Lower leg skin (tissue), 4 donors: ENCODE measurements at regions not wholly inside any gene's neighbourhood (a gene's known extent, or its start where the extent isn't known, plus 50 kb on each side); places are given as distances from the start of the nearest gene placed in this dataset.

ENCODE experiments used
- DNase-seq, 2 donors: peaks; one replicate each; pipeline ENCODE4 v3.0.0-alpha.2; 2019; ENCODE audit warnings: low spot score in 2 of 2
- H3K4me3 ChIP-seq: fragments of 200-600 bp; sonication (generic); 2 replicates; pipeline ENCODE4 v1.5.1; 2017; ENCODE audit warnings: mild to moderate bottlenecking, low read depth; ENCODE audit not compliant: poor library complexity, severe bottlenecking
- POLR2A ChIP-seq, 2 donors: fragments of 450-650 bp; IDR thresholded peaks; one replicate each; pipeline ENCODE4 v1.6.1; 2016 to 2017; ENCODE audit warnings: antibody characterized with exemption in 2 of 2, mild to moderate bottlenecking in 1 of 2, moderate library complexity in 1 of 2
- WGBS, 2 donors: methylation state at CpG; one replicate each; pipeline ENCODE4 v1.1.5; 2018; 5-methylcytosine and 5-hydroxymethylcytosine counted together
- intact Hi-C: fragments of 100-400 bp; cut with DNase I; formaldehyde crosslinking; loops from one replicate; pipeline ENCODE4 v1.15.0; 2023; ENCODE audit warnings: low total_unique reads
- TF ChIP-seq, protein P1 (sequence below), 3 donors: fragments of 450-650 bp; IDR thresholded peaks; one replicate each; pipeline ENCODE4 v1.5.1; 2016; ENCODE audit warnings: antibody characterized with exemption in 3 of 3, mild to moderate bottlenecking in 3 of 3, moderate library complexity in 2 of 3

- no peak overlapping the region for H3K4me3 ChIP-seq
- DNase-seq, result no peak
- intact Hi-C loops, result no loop called here
- TF ChIP-seq POLR2A (IDR thresholded peaks at IDR 0.05), result no peak
- TF ChIP-seq, protein P1, sequence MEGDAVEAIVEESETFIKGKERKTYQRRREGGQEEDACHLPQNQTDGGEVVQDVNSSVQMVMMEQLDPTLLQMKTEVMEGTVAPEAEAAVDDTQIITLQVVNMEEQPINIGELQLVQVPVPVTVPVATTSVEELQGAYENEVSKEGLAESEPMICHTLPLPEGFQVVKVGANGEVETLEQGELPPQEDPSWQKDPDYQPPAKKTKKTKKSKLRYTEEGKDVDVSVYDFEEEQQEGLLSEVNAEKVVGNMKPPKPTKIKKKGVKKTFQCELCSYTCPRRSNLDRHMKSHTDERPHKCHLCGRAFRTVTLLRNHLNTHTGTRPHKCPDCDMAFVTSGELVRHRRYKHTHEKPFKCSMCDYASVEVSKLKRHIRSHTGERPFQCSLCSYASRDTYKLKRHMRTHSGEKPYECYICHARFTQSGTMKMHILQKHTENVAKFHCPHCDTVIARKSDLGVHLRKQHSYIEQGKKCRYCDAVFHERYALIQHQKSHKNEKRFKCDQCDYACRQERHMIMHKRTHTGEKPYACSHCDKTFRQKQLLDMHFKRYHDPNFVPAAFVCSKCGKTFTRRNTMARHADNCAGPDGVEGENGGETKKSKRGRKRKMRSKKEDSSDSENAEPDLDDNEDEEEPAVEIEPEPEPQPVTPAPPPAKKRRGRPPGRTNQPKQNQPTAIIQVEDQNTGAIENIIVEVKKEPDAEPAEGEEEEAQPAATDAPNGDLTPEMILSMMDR (IDR thresholded peaks at IDR 0.05), result no peak
- 85 to 87% methylated on average over 1 of the region's 1 CpG for WGBS, 2 donors
Measured at GRCh38 chr12:91418221-91419090, 235.8 kb upstream of the DCN start.

DNA sequence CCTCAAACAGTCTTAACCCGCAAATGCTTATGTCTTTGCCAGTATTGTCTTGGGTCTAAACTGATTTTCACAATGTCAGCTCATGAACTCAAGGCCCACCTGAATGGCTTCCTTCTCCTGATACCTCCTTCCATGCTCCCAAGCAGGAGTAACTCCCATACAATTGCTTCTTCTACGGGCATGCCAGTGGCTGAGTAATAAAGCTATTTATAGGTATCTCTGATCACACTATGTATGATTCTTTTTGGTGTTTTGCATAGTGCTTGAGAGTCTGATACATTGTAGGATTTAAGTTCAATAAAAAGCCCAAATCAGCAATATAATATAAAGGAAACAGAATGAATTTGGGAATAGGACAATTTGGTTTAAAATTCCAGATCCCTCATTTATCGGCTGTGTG lies 235.0 kb upstream of the DCN start:
- 75 to 81% methylated on average over 3 of the region's 3 CpGs for WGBS, 2 donors
- TF ChIP-seq POLR2A (IDR thresholded peaks at IDR 0.05), result no peak
- TF ChIP-seq, protein P1 (IDR thresholded peaks at IDR 0.05), result no peak
- no peak overlapping the region for H3K4me3 ChIP-seq
- intact Hi-C loops, result no loop called here
- DNase-seq, result no peak

- intact Hi-C loops, result no loop called here
- no peak for DNase-seq
Measured at GRCh38 chr12:91414636-91415035, 232.0 kb upstream of the DCN start.

DNA sequence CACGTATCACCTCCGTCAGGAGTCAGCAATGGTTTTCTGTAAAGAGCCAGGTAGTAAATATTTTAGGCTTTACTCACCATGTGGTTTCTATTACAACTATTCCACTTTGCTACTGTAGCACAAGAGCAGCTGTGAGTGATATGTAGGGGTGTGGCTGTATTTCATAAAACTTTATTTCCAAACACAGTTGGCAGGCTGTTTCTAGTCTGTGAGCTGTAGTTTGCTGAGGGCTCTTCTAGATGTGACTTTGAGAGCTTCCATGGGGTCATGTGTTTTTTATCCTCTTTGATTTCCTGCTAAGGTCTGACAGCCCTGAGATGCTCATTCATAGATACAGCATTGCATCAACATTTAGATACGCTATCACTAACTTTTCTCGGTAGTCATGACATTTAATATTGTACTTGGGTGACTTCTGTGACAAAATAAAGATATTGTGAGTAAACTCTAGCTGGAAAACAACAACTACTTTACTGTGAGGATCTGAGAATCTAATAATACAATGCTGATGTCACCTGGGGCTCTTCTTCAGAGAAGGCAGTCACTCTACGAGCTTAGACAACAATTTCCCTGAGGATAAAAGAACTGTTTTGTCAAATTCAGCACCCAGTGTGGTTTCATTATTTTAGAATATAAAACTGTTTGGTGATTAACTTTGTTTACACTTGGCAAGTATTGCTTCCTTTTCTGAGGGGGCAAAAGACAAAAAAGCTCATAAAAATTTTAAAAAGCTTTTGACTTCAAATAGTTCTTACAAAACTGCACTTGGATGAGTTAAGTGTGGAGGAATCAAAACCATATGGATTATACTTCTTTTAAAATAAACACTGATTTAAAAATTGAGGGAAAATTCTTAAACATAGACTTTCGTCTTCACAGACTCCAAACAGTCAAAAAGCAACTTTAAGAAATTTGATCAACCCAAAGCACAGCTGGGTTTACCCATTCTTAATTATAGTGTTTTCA lies 231.2 kb upstream of the DCN start:
- TF ChIP-seq, protein P1 (IDR thresholded peaks at IDR 0.05), result no peak
- TF ChIP-seq POLR2A (IDR thresholded peaks at IDR 0.05), result no peak
- intact Hi-C loops, result no loop called here
- no peak overlapping the region for H3K4me3 ChIP-seq
- WGBS, 2 donors, result 25 to 30% methylated on average over 6 of the region's 6 CpGs
- peak in 1 of 2 donors; percentile 34 for DNase-seq

More at GRCh38 chr12:91414636-91415035, 232.0 kb upstream of the DCN start:
- no peak for TF ChIP-seq POLR2A (IDR thresholded peaks at IDR 0.05)
- TF ChIP-seq, protein P1 (IDR thresholded peaks at IDR 0.05), result no peak
- H3K4me3 ChIP-seq, result no peak overlapping the region

DNA sequence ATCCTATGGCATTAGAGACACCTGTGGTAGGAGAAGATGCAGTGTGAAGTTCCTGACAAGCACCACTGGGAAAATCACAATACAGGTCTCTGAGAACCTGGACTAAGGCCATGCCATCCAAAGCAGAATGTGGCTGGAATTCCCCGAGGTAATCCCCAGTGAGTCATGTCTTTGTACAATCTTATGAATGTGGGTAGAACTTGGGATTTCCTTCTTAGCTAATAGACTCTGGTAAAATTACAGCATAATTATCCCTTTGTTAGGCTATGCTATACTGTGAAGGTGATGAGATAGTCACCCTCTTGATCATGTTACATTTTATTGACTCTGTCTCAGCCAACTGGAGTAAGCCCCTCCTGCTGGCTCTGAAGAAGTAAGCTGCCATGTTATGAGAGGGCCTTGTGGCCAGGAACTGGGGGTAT lies 224.3 kb upstream of the DCN start:
- H3K4me3 ChIP-seq, result no peak overlapping the region
- no peak for DNase-seq
- intact Hi-C loops, result no loop called here
- TF ChIP-seq, protein P1 (IDR thresholded peaks at IDR 0.05), result no peak
- TF ChIP-seq POLR2A (IDR thresholded peaks at IDR 0.05), result no peak
- 33 to 50% methylated on average over 1 of the region's 1 CpG for WGBS, 2 donors
